NCI-H82 treated with DMSO at 0.1 percent for 48 hours (cell line): ENCODE measurements at regions not wholly inside any gene's neighbourhood (a gene's known extent, or its start where the extent isn't known, plus 50 kb on each side); places are given as distances from the start of the nearest gene placed in this dataset.

Experiments
- DNase-seq: peaks from one replicate; lab custom pipeline; 2025; ENCODE audit not compliant: unreplicated experiment; lab: John Stamatoyannopoulos, UW

GRCh38 chr22:47276991-47277390, 514.5 kb downstream of the TBC1D22A start:
- no peak for DNase-seq

GRCh38 chr22:47276450-47276820, 514.0 kb downstream of the TBC1D22A start:
- DNase-seq = no peak

- DNase-seq = no peak
Measured at GRCh38 chr22:47275605-47276449, 513.4 kb downstream of the TBC1D22A start.

GRCh38 chr22:47274196-47274595, 511.7 kb downstream of the TBC1D22A start:
- DNase-seq = no peak

GRCh38 chr22:47270463-47271135, 508.1 kb downstream of the TBC1D22A start:
- no peak for DNase-seq

GRCh38 chr22:47269516-47270088, 507.2 kb downstream of the TBC1D22A start:
- DNase-seq = no peak

- DNase-seq = no peak
Measured at GRCh38 chr22:47267513-47268282, 505.2 kb downstream of the TBC1D22A start.

GRCh38 chr22:47266329-47266728, 503.9 kb downstream of the TBC1D22A start:
- DNase-seq = no peak

- no peak for DNase-seq
Measured at GRCh38 chr22:47260551-47260950, 498.1 kb downstream of the TBC1D22A start.

GRCh38 chr22:47259990-47260389, 497.5 kb downstream of the TBC1D22A start:
- no peak for DNase-seq

- DNase-seq = no peak
Measured at GRCh38 chr22:47259049-47259448, 496.6 kb downstream of the TBC1D22A start.

GRCh38 chr22:47257976-47258375, 495.5 kb downstream of the TBC1D22A start:
- DNase-seq = no peak

GRCh38 chr22:47257566-47257965, 495.1 kb downstream of the TBC1D22A start:
- DNase-seq = no peak

GRCh38 chr22:47251911-47252310, 489.5 kb downstream of the TBC1D22A start:
- no peak for DNase-seq

- DNase-seq = no peak
Measured at GRCh38 chr22:47250995-47251765, 488.7 kb downstream of the TBC1D22A start.

GRCh38 chr22:47249370-47249928, 487.0 kb downstream of the TBC1D22A start:
- no peak for DNase-seq

- no peak for DNase-seq
Measured at GRCh38 chr22:47248925-47249324, 486.5 kb downstream of the TBC1D22A start.

GRCh38 chr22:47247579-47248240, 485.3 kb downstream of the TBC1D22A start:
- DNase-seq = no peak

GRCh38 chr22:47245786-47246185, 483.3 kb downstream of the TBC1D22A start:
- DNase-seq = no peak

GRCh38 chr22:47245286-47245685, 482.8 kb downstream of the TBC1D22A start:
- no peak for DNase-seq
